LNCaP clone FGC (cell line): ENCODE measurements at regions not wholly inside any gene's neighbourhood (a gene's known extent, or its start where the extent isn't known, plus 50 kb on each side); places are given as distances from the start of the nearest gene placed in this dataset.

Source experiments
- DNase-seq: peaks from one replicate; pipeline ENCODE4 v3.0.0-alpha.2; 2011; ENCODE audit warnings: low read depth
- H3K4me3 ChIP-seq: 2 replicates; pipeline ENCODE4 v1.5.1; 2011; ENCODE audit warnings: mild to moderate bottlenecking, low read depth, low read length, control low read depth
- TF ChIP-seq, protein P1 (sequence below): IDR thresholded peaks from 2 replicates; pipeline ENCODE4 v1.5.1; 2012; ENCODE audit warnings: mild to moderate bottlenecking; ENCODE audit not compliant: control insufficient read depth, insufficient read depth; ENCODE audit errors: extremely low read depth

DNA sequence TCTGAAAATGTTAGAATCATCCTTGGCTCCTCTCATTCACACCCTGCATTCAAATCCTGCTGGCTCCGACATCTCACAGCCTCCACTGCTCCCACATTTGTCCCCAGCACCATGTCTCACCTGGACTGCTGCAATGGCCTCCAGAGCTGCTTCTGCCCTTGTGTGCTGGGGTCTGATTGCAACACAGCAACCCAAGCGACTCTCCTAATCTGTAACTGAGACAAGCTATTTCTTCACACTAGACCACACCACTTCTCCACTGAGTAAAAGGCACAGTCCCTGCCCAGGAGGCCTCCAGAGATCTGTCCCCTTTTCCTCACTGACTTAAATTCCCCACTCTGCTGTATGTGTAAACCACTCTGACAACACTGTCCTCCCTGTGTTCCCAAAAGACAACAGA lies 151.1 kb upstream of the TAS2R1 start:
- TF ChIP-seq, protein P1, sequence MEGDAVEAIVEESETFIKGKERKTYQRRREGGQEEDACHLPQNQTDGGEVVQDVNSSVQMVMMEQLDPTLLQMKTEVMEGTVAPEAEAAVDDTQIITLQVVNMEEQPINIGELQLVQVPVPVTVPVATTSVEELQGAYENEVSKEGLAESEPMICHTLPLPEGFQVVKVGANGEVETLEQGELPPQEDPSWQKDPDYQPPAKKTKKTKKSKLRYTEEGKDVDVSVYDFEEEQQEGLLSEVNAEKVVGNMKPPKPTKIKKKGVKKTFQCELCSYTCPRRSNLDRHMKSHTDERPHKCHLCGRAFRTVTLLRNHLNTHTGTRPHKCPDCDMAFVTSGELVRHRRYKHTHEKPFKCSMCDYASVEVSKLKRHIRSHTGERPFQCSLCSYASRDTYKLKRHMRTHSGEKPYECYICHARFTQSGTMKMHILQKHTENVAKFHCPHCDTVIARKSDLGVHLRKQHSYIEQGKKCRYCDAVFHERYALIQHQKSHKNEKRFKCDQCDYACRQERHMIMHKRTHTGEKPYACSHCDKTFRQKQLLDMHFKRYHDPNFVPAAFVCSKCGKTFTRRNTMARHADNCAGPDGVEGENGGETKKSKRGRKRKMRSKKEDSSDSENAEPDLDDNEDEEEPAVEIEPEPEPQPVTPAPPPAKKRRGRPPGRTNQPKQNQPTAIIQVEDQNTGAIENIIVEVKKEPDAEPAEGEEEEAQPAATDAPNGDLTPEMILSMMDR, result no peak
- DNase-seq, result no peak
- no peak overlapping the region for H3K4me3 ChIP-seq

DNA sequence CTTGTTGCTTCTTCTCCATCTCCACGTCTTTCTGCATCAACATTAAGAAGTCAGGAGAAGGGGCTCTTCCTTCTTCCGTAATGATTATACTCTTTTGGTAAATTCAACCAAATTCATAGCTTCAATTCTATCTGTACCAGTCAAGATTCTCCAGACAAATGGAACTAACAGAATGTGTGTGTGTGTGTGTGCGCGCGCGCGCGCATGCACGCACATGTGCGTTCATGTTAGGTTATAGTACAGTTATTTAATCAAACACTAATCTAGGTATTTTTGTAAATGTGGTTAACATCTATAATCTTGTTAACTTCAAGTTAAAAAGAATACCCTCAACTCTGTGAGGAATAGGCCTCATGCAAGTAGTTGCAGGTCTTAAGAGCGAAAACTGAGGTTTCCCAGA lies 150.3 kb upstream of the TAS2R1 start:
- TF ChIP-seq, protein P1, result no peak
- DNase-seq, result no peak
- H3K4me3 ChIP-seq, result no peak overlapping the region

DNA sequence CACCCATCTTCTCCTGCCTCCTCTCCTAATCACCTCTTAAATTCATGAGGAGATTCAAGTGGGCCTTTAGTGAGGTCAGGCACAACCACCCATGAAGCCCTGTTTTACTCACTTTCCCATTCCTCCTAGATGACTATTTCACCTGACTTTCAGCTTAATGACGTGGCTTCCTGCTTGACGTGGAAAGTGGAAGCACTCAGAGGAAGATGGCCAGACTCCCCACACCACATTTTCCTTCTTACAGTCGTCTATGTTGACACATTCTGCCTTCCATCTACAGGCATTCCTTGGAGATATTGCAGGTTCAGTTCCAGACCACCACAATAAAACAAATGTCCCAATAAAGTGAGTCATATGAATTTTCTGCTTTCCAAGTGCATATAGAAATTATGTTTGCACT lies 146.4 kb upstream of the TAS2R1 start:
- DNase-seq, result no peak
- TF ChIP-seq, protein P1, result no peak
- no peak overlapping the region for H3K4me3 ChIP-seq

DNA sequence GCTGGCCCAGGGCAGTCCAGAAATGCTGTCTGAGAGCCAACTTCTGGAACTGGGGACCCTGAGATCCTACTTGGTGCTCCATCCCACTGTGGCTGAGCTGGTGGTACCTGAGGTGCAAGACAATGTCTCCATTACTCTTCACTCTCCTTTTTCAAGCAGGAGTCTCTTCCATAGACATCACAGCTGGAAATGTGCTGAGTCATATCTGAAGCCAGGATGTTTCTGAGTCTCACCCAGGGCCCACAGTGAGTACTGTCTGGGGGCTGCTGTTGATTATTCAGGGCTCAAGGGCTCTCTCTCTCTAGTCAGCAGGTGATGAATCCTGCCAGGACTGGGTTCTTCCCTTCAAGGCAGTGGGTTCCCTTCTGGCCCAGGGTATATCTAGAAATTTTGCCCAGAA lies 145.2 kb upstream of the TAS2R1 start:
- TF ChIP-seq, protein P1, result no peak
- H3K4me3 ChIP-seq, result no peak overlapping the region
- no peak for DNase-seq

DNA sequence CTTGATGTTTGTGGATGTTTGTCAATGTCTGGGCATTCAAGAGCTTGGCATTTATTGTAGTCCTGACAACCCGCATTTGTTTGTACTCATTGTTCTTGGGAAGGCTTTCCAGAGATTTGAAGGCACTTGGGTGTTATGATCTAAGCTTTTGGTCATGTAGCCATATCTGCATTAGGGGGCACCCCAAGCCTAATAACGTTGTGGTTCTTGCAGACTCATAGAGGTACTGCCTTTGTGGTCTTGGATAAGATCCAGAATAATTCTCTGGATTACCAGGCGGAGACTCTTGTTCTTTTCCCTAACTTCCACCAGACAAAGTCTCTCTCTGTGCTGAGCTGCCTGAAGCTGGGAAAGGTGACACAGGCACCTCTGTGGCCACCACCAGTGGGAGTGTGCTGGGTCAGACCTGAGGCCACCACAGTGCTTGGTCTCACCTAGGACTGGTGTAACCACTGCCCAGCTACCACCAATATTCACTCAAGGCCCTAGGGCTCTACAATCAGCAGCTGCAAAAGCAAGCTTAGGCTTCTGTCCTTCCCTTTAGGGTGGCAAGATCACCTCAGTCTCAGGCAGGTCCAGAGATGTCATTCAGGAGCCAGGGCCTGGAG lies 144.4 kb upstream of the TAS2R1 start:
- TF ChIP-seq, protein P1, result peak; percentile 30; the same call in 1 of the 2 replicates
- H3K4me3 ChIP-seq, result no peak overlapping the region
- no peak for DNase-seq

DNA sequence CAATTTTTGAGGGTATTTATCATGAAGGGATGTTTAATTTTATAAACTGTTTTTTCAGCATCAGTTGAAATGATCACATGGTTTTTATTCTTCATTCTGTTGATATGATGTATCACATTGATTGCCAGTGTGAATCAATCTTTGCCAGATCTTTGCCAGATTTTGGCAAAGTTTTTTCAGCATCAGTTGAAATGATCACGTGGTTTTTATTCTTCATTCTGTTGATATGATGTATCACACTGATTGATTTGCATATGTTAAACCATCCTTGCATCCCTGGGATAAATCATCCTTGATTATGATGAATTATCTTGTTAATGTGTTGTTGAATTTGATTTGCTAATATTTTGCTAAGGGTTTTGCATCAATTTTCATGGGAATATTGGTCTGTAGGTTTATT lies 140.9 kb upstream of the TAS2R1 start:
- no peak overlapping the region for H3K4me3 ChIP-seq
- TF ChIP-seq, protein P1, result no peak
- no peak for DNase-seq

DNA sequence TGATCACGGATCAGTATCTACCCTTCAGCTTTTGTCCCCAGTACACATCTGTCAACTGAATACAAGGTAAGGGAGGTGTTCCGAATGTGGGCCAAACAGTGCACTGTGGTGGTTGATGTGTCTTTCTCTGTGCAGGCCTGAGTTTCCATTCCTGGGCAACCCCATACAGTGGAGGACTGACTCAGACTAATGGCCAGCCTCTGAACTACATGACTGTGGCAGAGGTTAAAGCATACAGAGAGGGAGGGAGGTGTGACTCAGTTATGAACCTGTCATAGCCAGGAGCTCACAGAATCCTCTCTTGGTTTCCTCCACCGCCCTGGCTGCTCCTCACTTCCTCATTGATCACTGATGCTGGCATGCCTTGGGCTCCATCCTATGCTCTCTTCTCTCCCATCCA lies 136.4 kb upstream of the TAS2R1 start:
- H3K4me3 ChIP-seq, result no peak overlapping the region
- TF ChIP-seq, protein P1, result no peak
- DNase-seq, result no peak
